Adrenal gland (tissue), 9 donors: ENCODE measurements at regions not wholly inside any gene's neighbourhood (a gene's known extent, or its start where the extent isn't known, plus 50 kb on each side); places are given as distances from the start of the nearest gene placed in this dataset.

Source experiments
- DNase-seq, 7 donors: peaks; one replicate each; pipeline ENCODE4 v3.0.0-alpha.2; 2019 to 2020
- H3K27ac ChIP-seq, 5 donors: fragments of 200-600 bp; sonication (generic) in 4 of 5; 1 replicate in 3 of 5; 2 replicates in 2 of 5; pipeline versions ENCODE4 v1.5.1 to v1.8.0; 2016 to 2020; ENCODE audit warnings: mild to moderate bottlenecking in 1 of 5
- H3K27me3 ChIP-seq: fragments of 200-600 bp; 2 replicates; pipeline ENCODE4 v1.8.0; 2021
- H3K36me3 ChIP-seq, 2 donors: fragments of 200-600 bp; replicated peaks in 1 of 2; 1 replicate in 1 of 2; 2 replicates in 1 of 2; pipeline versions ENCODE4 v1.5.1 to v1.8.0; 2018 to 2022
- H3K4me1 ChIP-seq, 2 donors: fragments of 200-600 bp; replicated peaks in 1 of 2; 1 replicate in 1 of 2; 2 replicates in 1 of 2; pipeline versions ENCODE4 v1.5.1 to v1.8.0; 2018 to 2021
- H3K4me3 ChIP-seq, 4 donors: fragments of 200-600 bp; sonication (generic) in 3 of 4; one replicate each; pipeline ENCODE4 v1.5.1; 2016 to 2018
- H3K9me3 ChIP-seq, 3 donors: fragments of 200-600 bp; sonication (generic) in 1 of 3; replicated peaks in 1 of 3; 1 replicate in 2 of 3; 2 replicates in 1 of 3; pipeline versions ENCODE4 v1.5.1 to v1.8.0; 2016 to 2021
- POLR2A ChIP-seq, 2 donors: fragments of 450-650 bp; IDR thresholded peaks; one replicate each; pipeline ENCODE4 v1.6.1; 2017; ENCODE audit warnings: antibody characterized with exemption in 2 of 2, mild to moderate bottlenecking in 2 of 2, moderate library complexity in 1 of 2
- WGBS, 4 donors: extraction: QIAGEN DNeasy Blood & Tissue Kit in 2 of 4; methylation state at CpG; one replicate each; pipeline versions ENCODE4 v1.1.5 to v1.1.7; 2013 to 2017; 5-methylcytosine and 5-hydroxymethylcytosine counted together
- intact Hi-C, 2 donors: fragments of 100-400 bp; cut with DNase I; formaldehyde crosslinking; loops; one replicate each; pipeline versions ENCODE4 v1.14.1 to v1.15.0; 2022 to 2023
- TF ChIP-seq, protein P1 (sequence below), 6 experiments: fragments of 450-650 bp in 4 of 6; fragments of 200-600 bp in 2 of 6; sonication (generic) in 1 of 6; IDR thresholded peaks; 1 replicate in 5 of 6; 2 replicates in 1 of 6; pipeline versions ENCODE4 v1.5.1 to v1.8.0; 2016 to 2021; ENCODE audit warnings: antibody characterized with exemption in 6 of 6, mild to moderate bottlenecking in 2 of 6, moderate library complexity in 1 of 6
- donor health status: healthy with polysubstance abuse.
- donor health status: Bipolar disorder and iron deficiency.
- donor health status: DM: yes; HTN: yes; CAD: no.
- donor health status: DM: no; HTN: no; CAD: no.
- donor health status: DM: no; HTN: no; CAD: no.

DNA sequence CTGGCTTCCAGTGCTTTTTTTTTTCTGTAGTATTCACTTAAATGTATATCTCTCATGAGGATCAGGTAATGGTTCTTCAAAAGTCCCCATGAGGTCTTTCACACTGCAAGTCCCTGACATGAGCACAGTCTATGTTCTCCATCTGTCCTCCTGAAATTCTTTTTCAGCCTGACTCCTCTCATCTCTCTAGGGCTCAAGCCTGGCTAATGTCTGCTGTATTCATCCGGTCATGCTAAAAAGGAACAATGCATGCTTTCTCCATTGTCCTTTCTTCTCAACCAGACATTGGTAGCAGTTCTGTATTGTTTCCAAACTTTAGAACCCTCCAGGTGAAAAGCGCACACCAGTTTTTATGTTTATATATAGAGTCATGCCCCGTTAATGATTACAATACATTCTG is 368.3 kb upstream of the OLFM3 start:
- H3K4me3 ChIP-seq = no peak overlapping the region
- no peaks in the 10 kb centered on the region for H3K27me3 ChIP-seq
- H3K36me3 ChIP-seq = no peaks in the 10 kb centered on the region
- no peak for DNase-seq
- intact Hi-C loops = no loop called here
- H3K9me3 ChIP-seq = no peaks in the 10 kb centered on the region
- H3K27ac ChIP-seq = no peak overlapping the region
- TF ChIP-seq, protein P1, sequence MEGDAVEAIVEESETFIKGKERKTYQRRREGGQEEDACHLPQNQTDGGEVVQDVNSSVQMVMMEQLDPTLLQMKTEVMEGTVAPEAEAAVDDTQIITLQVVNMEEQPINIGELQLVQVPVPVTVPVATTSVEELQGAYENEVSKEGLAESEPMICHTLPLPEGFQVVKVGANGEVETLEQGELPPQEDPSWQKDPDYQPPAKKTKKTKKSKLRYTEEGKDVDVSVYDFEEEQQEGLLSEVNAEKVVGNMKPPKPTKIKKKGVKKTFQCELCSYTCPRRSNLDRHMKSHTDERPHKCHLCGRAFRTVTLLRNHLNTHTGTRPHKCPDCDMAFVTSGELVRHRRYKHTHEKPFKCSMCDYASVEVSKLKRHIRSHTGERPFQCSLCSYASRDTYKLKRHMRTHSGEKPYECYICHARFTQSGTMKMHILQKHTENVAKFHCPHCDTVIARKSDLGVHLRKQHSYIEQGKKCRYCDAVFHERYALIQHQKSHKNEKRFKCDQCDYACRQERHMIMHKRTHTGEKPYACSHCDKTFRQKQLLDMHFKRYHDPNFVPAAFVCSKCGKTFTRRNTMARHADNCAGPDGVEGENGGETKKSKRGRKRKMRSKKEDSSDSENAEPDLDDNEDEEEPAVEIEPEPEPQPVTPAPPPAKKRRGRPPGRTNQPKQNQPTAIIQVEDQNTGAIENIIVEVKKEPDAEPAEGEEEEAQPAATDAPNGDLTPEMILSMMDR (IDR thresholded peaks at IDR 0.05) = no peak
- no peak for TF ChIP-seq POLR2A (IDR thresholded peaks at IDR 0.05)
- WGBS, 4 donors = 81 to 92% (median 84%) methylated on average over 3 of the region's 3 CpGs
- H3K4me1 ChIP-seq = no peaks in the 10 kb centered on the region

DNA sequence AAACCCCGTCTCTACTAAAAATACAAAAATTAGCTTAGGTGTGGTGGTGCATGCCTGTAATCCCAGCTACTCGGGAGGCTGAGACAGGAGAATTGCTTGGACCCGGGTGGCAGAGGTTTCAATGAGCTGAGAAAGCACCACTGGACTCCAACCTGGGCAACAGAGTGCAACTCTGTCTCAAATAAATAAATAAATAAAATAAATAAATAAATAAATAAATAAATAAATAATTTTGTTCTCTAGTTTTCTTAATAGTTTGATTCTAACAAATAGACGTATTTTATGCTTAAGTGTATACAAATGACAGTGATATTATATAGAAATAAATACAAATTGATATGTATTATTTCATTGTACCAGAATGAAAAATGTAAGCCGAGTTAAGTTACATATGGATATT is 339.9 kb upstream of the OLFM3 start:
- 73 to 87% (median 83%) methylated on average over 5 of the region's 5 CpGs for WGBS, 4 donors
- no peak overlapping the region for H3K4me3 ChIP-seq
- H3K9me3 ChIP-seq = no peaks in the 10 kb centered on the region
- H3K4me1 ChIP-seq = no peaks in the 10 kb centered on the region
- H3K36me3 ChIP-seq = no peaks in the 10 kb centered on the region
- DNase-seq = no peak
- intact Hi-C loops = no loop called here
- no peaks in the 10 kb centered on the region for H3K27me3 ChIP-seq
- H3K27ac ChIP-seq = no peak overlapping the region
- TF ChIP-seq POLR2A (IDR thresholded peaks at IDR 0.05) = no peak
- TF ChIP-seq, protein P1 (IDR thresholded peaks at IDR 0.05) = no peak

GRCh38 chr1:102318104-102318806 is 321.5 kb upstream of the OLFM3 start:
- Histone ChIP-seq H3K4me1 (no peaks in the 10 kb centered on the region), H3K9me3 (no peaks in the 10 kb centered on the region), H3K27me3 (no peaks in the 10 kb centered on the region), H3K4me3 (no peak overlapping the region), H3K27ac (no peak overlapping the region), H3K36me3 (no peaks in the 10 kb centered on the region)
- intact Hi-C loops = no loop called here
- TF ChIP-seq, protein P1 (IDR thresholded peaks at IDR 0.05) = no peak
- TF ChIP-seq POLR2A (IDR thresholded peaks at IDR 0.05) = no peak
- no peak for DNase-seq
- 78 to 86% (median 81%) methylated on average over 4 of the region's 4 CpGs for WGBS, 4 donors

DNA sequence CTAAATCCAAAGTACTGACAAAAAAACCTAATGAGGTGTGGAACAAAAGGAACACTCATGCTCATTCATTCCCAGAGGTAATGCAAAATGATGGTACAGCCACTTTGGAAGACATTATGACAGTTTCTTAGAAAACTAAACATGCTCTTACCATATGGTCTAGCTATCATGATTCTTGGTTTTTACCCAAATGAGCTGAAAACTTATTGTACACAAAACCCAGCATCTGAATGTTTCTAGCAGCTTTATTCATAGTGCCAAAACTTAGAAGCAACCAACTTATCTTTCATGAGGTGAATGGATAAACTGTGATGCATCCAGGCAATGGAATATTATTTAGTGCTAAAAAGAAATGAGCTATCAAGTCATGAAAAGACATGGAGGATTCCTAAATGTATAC is 318.4 kb upstream of the OLFM3 start:
- TF ChIP-seq, protein P1 (IDR thresholded peaks at IDR 0.05) = no peak
- TF ChIP-seq POLR2A (IDR thresholded peaks at IDR 0.05) = no peak
- Histone ChIP-seq H3K9me3 (no peaks in the 10 kb centered on the region), H3K27ac (no peak overlapping the region), H3K4me1 (no peaks in the 10 kb centered on the region), H3K36me3 (no peaks in the 10 kb centered on the region), H3K27me3 (no peaks in the 10 kb centered on the region), H3K4me3 (no peak overlapping the region)
- intact Hi-C loops = no loop called here
- no peak for DNase-seq
